Neural progenitor cell (in vitro differentiated cells): ENCODE measurements at regions not wholly inside any gene's neighbourhood (a gene's known extent, or its start where the extent isn't known, plus 50 kb on each side); places are given as distances from the start of the nearest gene placed in this dataset.

Source experiments
- DNase-seq: peaks from one replicate; pipeline ENCODE4 v3.0.0-alpha.2; 2016; ENCODE audit warnings: low spot score
- H2AFZ ChIP-seq: fragments of 200-600 bp; sonication (generic); replicated peaks from 2 replicates; pipeline ENCODE4 v1.6.1; 2016; ENCODE audit warnings: antibody characterized with exemption
- H3F3A ChIP-seq: fragments of 200-600 bp; sonication (generic); 2 replicates; pipeline ENCODE4 v1.6.1; 2016; ENCODE audit warnings: antibody characterized with exemption, low read depth
- H3K27ac ChIP-seq: fragments of 200-600 bp; sonication (generic); 2 replicates; pipeline ENCODE4 v1.5.1; 2016; ENCODE audit warnings: mild to moderate bottlenecking
- H3K27me3 ChIP-seq: fragments of 200-600 bp; sonication (generic); 2 replicates; pipeline ENCODE4 v1.6.1; 2016; ENCODE audit warnings: mild to moderate bottlenecking, moderate library complexity
- H3K36me3 ChIP-seq: fragments of 200-600 bp; sonication (generic); 2 replicates; pipeline ENCODE4 v1.5.1; 2016
- H3K4me1 ChIP-seq: fragments of 200-600 bp; sonication (generic); 2 replicates; pipeline ENCODE4 v1.6.1; 2016; ENCODE audit warnings: mixed run types
- H3K4me2 ChIP-seq: fragments of 200-600 bp; sonication (generic); 2 replicates; pipeline ENCODE4 v1.6.1; 2016
- H3K4me3 ChIP-seq: fragments of 200-600 bp; sonication (generic); 2 replicates; pipeline ENCODE4 v1.5.1; 2016
- H3K79me2 ChIP-seq: fragments of 200-600 bp; sonication (generic); 2 replicates; pipeline ENCODE4 v1.6.1; 2016; ENCODE audit warnings: low read depth
- H3K9ac ChIP-seq: fragments of 200-600 bp; sonication (generic); 2 replicates; pipeline ENCODE4 v1.6.1; 2016
- H3K9me3 ChIP-seq: fragments of 200-600 bp; sonication (generic); 2 replicates; pipeline ENCODE4 v1.5.1; 2016; ENCODE audit warnings: low read depth
- H4K20me1 ChIP-seq: fragments of 200-600 bp; sonication (generic); 2 replicates; pipeline ENCODE4 v1.6.1; 2016; ENCODE audit warnings: low read depth
- H3K27ac Mint-ChIP-seq: 3 replicates; pipeline ENCODE4 v1.8.0; 2021; ENCODE audit warnings: mixed read lengths
- H3K27me3 Mint-ChIP-seq: 2 replicates; pipeline ENCODE4 v1.8.0; 2022; ENCODE audit warnings: low read depth, mild to moderate bottlenecking, inconsistent platforms, moderate library complexity, mixed read lengths; ENCODE audit not compliant: insufficient read depth
- H3K36me3 Mint-ChIP-seq: 3 replicates; pipeline ENCODE4 v1.8.0; 2021; ENCODE audit warnings: mixed read lengths
- H3K4me1 Mint-ChIP-seq: 3 replicates; pipeline ENCODE4 v1.8.0; 2021; ENCODE audit warnings: mixed read lengths
- H3K4me3 Mint-ChIP-seq: 3 replicates; pipeline ENCODE4 v1.8.0; 2021; ENCODE audit warnings: mild to moderate bottlenecking, moderate library complexity, mixed read lengths
- H3K9me3 Mint-ChIP-seq: 3 replicates; pipeline ENCODE4 v1.8.0; 2020; ENCODE audit warnings: mixed read lengths
- CTCF ChIP-seq: fragments of 200-600 bp; sonication (generic); IDR thresholded peaks from 2 replicates; pipeline ENCODE4 v1.5.1; 2017; ENCODE audit warnings: antibody characterized with exemption, mild to moderate bottlenecking
- EZH2 ChIP-seq: fragments of 200-600 bp; sonication (generic); IDR thresholded peaks from 2 replicates; pipeline ENCODE4 v1.6.1; 2017; ENCODE audit warnings: antibody characterized with exemption, mild to moderate bottlenecking, moderate library complexity
- EZH2phosphoT487 ChIP-seq: fragments of 200-600 bp; sonication (generic); IDR thresholded peaks from 2 replicates; pipeline ENCODE4 v1.6.1; 2017; ENCODE audit warnings: antibody characterized with exemption

DNA sequence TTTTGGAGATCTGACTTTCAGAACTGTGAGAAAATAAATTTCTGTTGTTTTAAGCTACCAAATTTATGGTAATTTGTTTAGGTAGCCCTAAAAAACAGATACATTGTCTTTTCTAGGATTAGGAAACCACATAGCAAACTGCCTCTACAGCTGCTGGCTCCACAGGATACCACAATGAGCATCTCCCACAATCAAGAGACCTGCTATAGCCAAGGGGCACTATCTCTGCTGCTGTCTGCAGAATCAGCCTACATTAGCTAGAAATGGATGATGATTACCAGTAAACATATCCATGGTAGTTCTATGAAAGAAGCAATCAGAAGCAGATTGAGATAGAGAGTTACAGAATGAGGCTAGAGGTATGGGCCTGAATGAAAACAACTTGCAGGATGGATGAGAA lies 244.4 kb upstream of the NDST4 start:
- Mint-ChIP-seq H3K27ac (no peak overlapping the region), H3K36me3 (peaks cover 3% of the 10 kb centered on the region), H3K4me1 (no peaks in the 10 kb centered on the region), H3K9me3 (peaks cover 18% of the 10 kb centered on the region), H3K27me3 (peaks cover 2% of the 10 kb centered on the region), H3K4me3 (no peak overlapping the region)
- no peak overlapping the region for H3K9ac ChIP-seq
- no peak overlapping the region for H2AFZ ChIP-seq
- no peaks in the 10 kb centered on the region for H3K27me3 ChIP-seq
- no peaks in the 10 kb centered on the region for H3K79me2 ChIP-seq
- no peaks in the 10 kb centered on the region for H3K36me3 ChIP-seq
- H3F3A ChIP-seq, result no peaks in the 10 kb centered on the region
- H3K4me3 ChIP-seq, result no peak overlapping the region
- H3K27ac ChIP-seq, result no peak overlapping the region
- H3K4me1 ChIP-seq, result no peaks in the 10 kb centered on the region
- DNase-seq, result no peak
- peaks cover 9% of the 10 kb centered on the region for H3K9me3 ChIP-seq
- H4K20me1 ChIP-seq, result no peaks in the 10 kb centered on the region
- TF ChIP-seq CTCF, result no peak
- no peak for TF ChIP-seq EZH2
- no peak for TF ChIP-seq EZH2phosphoT487
- no peak overlapping the region for H3K4me2 ChIP-seq

DNA sequence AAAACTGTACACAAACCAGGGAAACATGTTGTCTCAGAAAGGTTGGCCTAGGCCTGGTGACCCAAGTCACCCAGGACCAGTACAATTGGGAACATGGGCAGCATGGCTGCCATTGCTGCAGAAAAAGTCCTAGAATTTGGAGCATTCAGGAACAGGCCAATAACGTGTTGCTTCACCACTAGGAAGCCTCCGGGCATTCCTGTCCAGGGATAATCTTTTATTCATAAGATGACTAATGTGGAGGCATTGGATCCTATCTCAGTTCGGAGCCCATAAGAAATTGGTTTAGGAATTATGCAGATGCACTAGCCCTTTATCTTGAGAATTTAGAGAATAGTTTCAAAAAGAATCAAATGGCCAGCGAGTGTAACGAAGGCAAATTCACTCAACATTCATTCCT lies 242.8 kb upstream of the NDST4 start:
- no peak overlapping the region for H3K4me3 Mint-ChIP-seq
- no peak overlapping the region for H3K9ac ChIP-seq
- DNase-seq, result no peak
- no peaks in the 10 kb centered on the region for H3K4me1 Mint-ChIP-seq
- H3K4me1 ChIP-seq, result no peaks in the 10 kb centered on the region
- peak overlapping the region; percentile 17 for H2AFZ ChIP-seq
- no peaks in the 10 kb centered on the region for H3K27me3 ChIP-seq
- no peaks in the 10 kb centered on the region for H4K20me1 ChIP-seq
- H3F3A ChIP-seq, result no peaks in the 10 kb centered on the region
- TF ChIP-seq EZH2phosphoT487, result no peak
- TF ChIP-seq EZH2, result no peak
- no peak for TF ChIP-seq CTCF
- no peak overlapping the region for H3K27ac Mint-ChIP-seq
- H3K79me2 ChIP-seq, result no peaks in the 10 kb centered on the region
- peaks cover 2% of the 10 kb centered on the region for H3K27me3 Mint-ChIP-seq
- H3K36me3 Mint-ChIP-seq, result peaks cover 4% of the 10 kb centered on the region
- H3K9me3 ChIP-seq, result peaks cover 9% of the 10 kb centered on the region
- H3K4me3 ChIP-seq, result no peak overlapping the region
- no peak overlapping the region for H3K27ac ChIP-seq
- H3K4me2 ChIP-seq, result no peak overlapping the region
- peaks cover 25% of the 10 kb centered on the region for H3K9me3 Mint-ChIP-seq
- H3K36me3 ChIP-seq, result no peaks in the 10 kb centered on the region

DNA sequence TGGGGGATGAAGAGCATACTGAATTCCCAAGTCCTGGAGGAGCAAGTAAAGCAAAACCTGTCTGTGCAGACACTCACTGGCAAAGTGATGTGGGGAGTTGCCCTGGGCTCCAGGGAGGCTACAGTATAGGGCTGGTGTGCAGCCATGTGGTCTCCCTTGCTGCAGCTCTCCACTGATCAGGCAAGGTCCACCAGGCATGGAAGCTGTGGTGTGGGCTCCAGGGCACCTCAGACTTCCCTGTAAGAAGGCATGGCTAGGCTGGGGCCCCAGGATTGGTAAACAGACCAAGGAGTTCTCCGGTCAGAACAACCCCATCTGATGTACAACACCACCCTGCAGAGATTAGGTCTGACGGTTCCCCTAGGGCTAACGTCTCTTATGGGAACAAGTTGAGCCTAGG lies 241.9 kb upstream of the NDST4 start:
- Histone ChIP-seq H3F3A (no peaks in the 10 kb centered on the region), H3K9ac (no peak overlapping the region), H3K4me1 (no peaks in the 10 kb centered on the region), H3K27ac (no peak overlapping the region), H4K20me1 (no peaks in the 10 kb centered on the region), H3K4me3 (no peak overlapping the region), H3K36me3 (no peaks in the 10 kb centered on the region), H3K79me2 (no peaks in the 10 kb centered on the region), H2AFZ (no peak overlapping the region), H3K27me3 (no peaks in the 10 kb centered on the region), H3K4me2 (no peak overlapping the region), H3K9me3 (peaks cover 9% of the 10 kb centered on the region)
- Mint-ChIP-seq H3K27me3 (peaks cover 2% of the 10 kb centered on the region), H3K9me3 (peaks cover 28% of the 10 kb centered on the region), H3K4me1 (no peaks in the 10 kb centered on the region), H3K36me3 (peaks cover 4% of the 10 kb centered on the region), H3K4me3 (no peak overlapping the region), H3K27ac (no peak overlapping the region)
- TF ChIP-seq EZH2phosphoT487, result no peak
- no peak for TF ChIP-seq EZH2
- no peak for TF ChIP-seq CTCF
- no peak for DNase-seq
